SK-N-SH treated with all-trans-retinoic acid at 6 μM for 48 hours (cell line): ENCODE measurements at regions not wholly inside any gene's neighbourhood (a gene's known extent, or its start where the extent isn't known, plus 50 kb on each side); places are given as distances from the start of the nearest gene placed in this dataset.

ENCODE experiments used
- ATAC-seq: fragments of 200-7000 bp; cut with Tn5 transposase; 3 replicates; pipeline ENCODE4 v1.9.1; 2020; ENCODE audit warnings: mild to moderate bottlenecking, moderate library complexity
- ARNTL ChIP-seq: fragments of 450-650 bp; formaldehyde crosslinking; IDR thresholded peaks from 2 replicates; pipeline ENCODE4 v1.5.0; 2020; ENCODE audit warnings: low read depth, mild to moderate bottlenecking, moderate library complexity, borderline replicate concordance
- CSDC2 ChIP-seq: fragments of 250-450 bp; sonication (Bioruptor Pico); IDR thresholded peaks from 2 replicates; pipeline ENCODE4 v1.5.0; 2020; ENCODE audit warnings: mild to moderate bottlenecking, moderate library complexity
- CSRNP3 ChIP-seq: fragments of 250-450 bp; sonication (Bioruptor Pico); IDR thresholded peaks from 2 replicates; pipeline ENCODE4 v1.5.1; 2021; ENCODE audit warnings: mild to moderate bottlenecking, moderate library complexity
- ESRRG ChIP-seq: fragments of 250-450 bp; sonication (Bioruptor Pico); IDR thresholded peaks from 2 replicates; pipeline ENCODE4 v1.6.1; 2021; ENCODE audit warnings: mild to moderate bottlenecking
- GLIS3 ChIP-seq: fragments of 250-450 bp; sonication (Bioruptor Pico); IDR thresholded peaks from 2 replicates; pipeline ENCODE4 v1.5.0; 2020; ENCODE audit warnings: mild to moderate bottlenecking, moderate library complexity
- ISL1 ChIP-seq: fragments of 250-450 bp; sonication (Bioruptor Pico); IDR thresholded peaks from 2 replicates; pipeline ENCODE4 v2.1.2; 2022; ENCODE audit warnings: mild to moderate bottlenecking, moderate library complexity
- PATZ1 ChIP-seq: fragments of 250-450 bp; sonication (Bioruptor Pico); IDR thresholded peaks from 2 replicates; pipeline ENCODE4 v1.8.0; 2020; ENCODE audit warnings: mild to moderate bottlenecking, moderate library complexity, borderline replicate concordance
- POU6F1 ChIP-seq: fragments of 250-450 bp; sonication (Bioruptor Pico); IDR thresholded peaks from 2 replicates; pipeline ENCODE4 v1.8.0; 2021; ENCODE audit warnings: low read depth, mild to moderate bottlenecking, moderate library complexity, borderline replicate concordance
- RARB ChIP-seq: fragments of 250-450 bp; sonication (Bioruptor Pico); IDR thresholded peaks from 2 replicates; pipeline ENCODE4 v1.8.0; 2021; ENCODE audit warnings: mild to moderate bottlenecking, moderate library complexity
- SNAI2 ChIP-seq: fragments of 250-450 bp; sonication (Bioruptor Pico); IDR thresholded peaks from 2 replicates; pipeline ENCODE4 v1.5.0; 2020; ENCODE audit warnings: mild to moderate bottlenecking, moderate library complexity
- TSHZ2 ChIP-seq: fragments of 250-450 bp; sonication (Bioruptor Pico); IDR thresholded peaks from 2 replicates; pipeline ENCODE4 v1.5.0; 2020; ENCODE audit warnings: mild to moderate bottlenecking, moderate library complexity
- ZC3H10 ChIP-seq: fragments of 250-450 bp; sonication (Bioruptor Pico); IDR thresholded peaks from 2 replicates; pipeline ENCODE4 v1.5.1; 2021; ENCODE audit warnings: mild to moderate bottlenecking, moderate library complexity
- ZFP3 ChIP-seq: fragments of 250-450 bp; sonication (Bioruptor Pico); IDR thresholded peaks from 2 replicates; pipeline ENCODE4 v1.5.0; 2020; ENCODE audit warnings: mild to moderate bottlenecking, moderate library complexity
- ZFP30 ChIP-seq: fragments of 450-650 bp; formaldehyde crosslinking; IDR thresholded peaks from 2 replicates; pipeline ENCODE4 v1.5.0; 2022; ENCODE audit warnings: mild to moderate bottlenecking, moderate library complexity
- ZNF70 ChIP-seq: fragments of 450-650 bp; formaldehyde crosslinking; IDR thresholded peaks from 2 replicates; pipeline ENCODE4 v1.5.0; 2020; ENCODE audit warnings: mild to moderate bottlenecking, moderate library complexity
- ZNF8 ChIP-seq: fragments of 450-650 bp; formaldehyde crosslinking; IDR thresholded peaks from 2 replicates; pipeline ENCODE4 v1.5.0; 2020; ENCODE audit warnings: mild to moderate bottlenecking, moderate library complexity

DNA sequence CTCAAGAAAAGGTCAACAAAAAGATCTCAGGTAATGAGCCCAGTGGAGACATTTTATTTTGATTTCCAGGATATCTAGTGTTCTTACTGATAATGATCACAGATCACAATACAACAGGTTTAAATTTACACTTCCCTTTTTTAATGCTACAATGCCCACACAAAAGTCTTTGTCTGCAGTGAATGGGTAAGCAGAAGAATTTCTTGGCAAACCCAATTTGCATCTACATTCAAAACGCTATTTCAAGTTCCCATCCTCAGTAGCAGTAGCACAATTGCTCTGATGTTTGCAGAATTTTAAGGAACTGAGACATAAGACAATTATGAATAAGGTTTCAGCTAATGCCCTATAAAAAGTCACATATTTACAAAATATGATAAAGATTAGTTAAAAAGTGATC is 929.4 kb upstream of the PIK3C3 start (continued):
- no peak for TF ChIP-seq POU6F1 (CRISPR knock-in tag)
- no peak for TF ChIP-seq ZFP30 (CRISPR knock-in tag)
- TF ChIP-seq RARB (CRISPR knock-in tag): no peak
- TF ChIP-seq CSRNP3 (CRISPR knock-in tag): no peak

GRCh38 chr18:41024792-41025191 is 930.2 kb upstream of the PIK3C3 start:
- ATAC-seq: no peak
- TF ChIP-seq ZC3H10 (CRISPR knock-in tag) (no peak), ZFP30 (CRISPR knock-in tag) (no peak), PATZ1 (CRISPR knock-in tag) (no peak), GLIS3 (CRISPR knock-in tag) (no peak), ARNTL (CRISPR knock-in tag) (no peak), CSDC2 (CRISPR knock-in tag) (no peak), RARB (CRISPR knock-in tag) (no peak), ZNF8 (CRISPR knock-in tag) (no peak)

GRCh38 chr18:41022484-41022883 is 932.5 kb upstream of the PIK3C3 start:
- ATAC-seq: peak; percentile 73

More at GRCh38 chr18:41022484-41022883, 932.5 kb upstream of the PIK3C3 start:
- TF ChIP-seq CSRNP3 (CRISPR knock-in tag): no peak
- TF ChIP-seq GLIS3 (CRISPR knock-in tag): no peak
- no peak for TF ChIP-seq PATZ1 (CRISPR knock-in tag)
- TF ChIP-seq ISL1 (CRISPR knock-in tag): no peak
- TF ChIP-seq ZNF70 (CRISPR knock-in tag): no peak
- no peak for TF ChIP-seq RARB (CRISPR knock-in tag)
- no peak for TF ChIP-seq SNAI2 (CRISPR knock-in tag)
- TF ChIP-seq ESRRG (CRISPR knock-in tag): no peak
- no peak for TF ChIP-seq ZFP3
- no peak for TF ChIP-seq TSHZ2 (CRISPR knock-in tag)
